Stimulated activated naive CD8-positive, alpha-beta T cell treated with anti-CD3 and anti-CD28 coated beads, Interleukin-15, amount 100 ng/mL, for 72 hours (primary cell): ENCODE measurements at regions not wholly inside any gene's neighbourhood (a gene's known extent, or its start where the extent isn't known, plus 50 kb on each side); places are given as distances from the start of the nearest gene placed in this dataset.
"Not testable (repeated sequence)": the region's sequence is repeated elsewhere in the genome, so short reads cannot be mapped to it uniquely, and the experiment has no call there.

Experiments used
- ATAC-seq: fragments of 150-1000 bp; cut with Tn5 transposase; 2 replicates; pipeline ENCODE4 v1.10.0; 2021; ENCODE audit warnings: mild to moderate bottlenecking, moderate library complexity
- DNase-seq, 2 donors: peaks; one replicate each; pipeline ENCODE4 v3.0.0; 2021 to 2022
- H3K27ac Mint-ChIP-seq, 2 donors: one replicate each; pipeline ENCODE4 v1.8.0; 2022; ENCODE audit warnings: mild to moderate bottlenecking in 2 of 2, mixed read lengths in 2 of 2, moderate library complexity in 2 of 2
- H3K27me3 Mint-ChIP-seq: one replicate; pipeline ENCODE4 v1.8.0; 2022; ENCODE audit warnings: mixed read lengths
- H3K4me1 Mint-ChIP-seq: one replicate; pipeline ENCODE4 v1.8.0; 2022; ENCODE audit warnings: mild to moderate bottlenecking, mixed read lengths
- H3K4me3 Mint-ChIP-seq, 2 donors: one replicate each; pipeline ENCODE4 v1.8.0; 2022; ENCODE audit warnings: mild to moderate bottlenecking in 2 of 2, mixed read lengths in 2 of 2, moderate library complexity in 1 of 2
- H3K9me3 Mint-ChIP-seq, 2 donors: one replicate each; pipeline ENCODE4 v1.8.0; 2022; ENCODE audit warnings: mixed read lengths in 2 of 2

- Mint-ChIP-seq H3K27me3 (no peaks in the 10 kb centered on the region), H3K4me1 (no peaks in the 10 kb centered on the region), H3K4me3 (no peak overlapping the region), H3K27ac (no peak overlapping the region), H3K9me3 (no peaks in the 10 kb centered on the region)
- no peak for DNase-seq
- no peak for ATAC-seq
Measured at GRCh38 chr2:195121341-195121740, 535.7 kb upstream of the SLC39A10 start.

GRCh38 chr2:195119231-195119630 is 537.8 kb upstream of the SLC39A10 start:
- no peaks in the 10 kb centered on the region for H3K27me3 Mint-ChIP-seq
- no peaks in the 10 kb centered on the region for H3K9me3 Mint-ChIP-seq
- H3K27ac Mint-ChIP-seq: no peak overlapping the region
- ATAC-seq (no peak), DNase-seq (no peak)
- H3K4me1 Mint-ChIP-seq: no peaks in the 10 kb centered on the region
- no peak overlapping the region for H3K4me3 Mint-ChIP-seq

GRCh38 chr2:195118276-195118675 is 538.8 kb upstream of the SLC39A10 start:
- Mint-ChIP-seq H3K27me3 (no peaks in the 10 kb centered on the region), H3K4me1 (no peaks in the 10 kb centered on the region), H3K4me3 (no peak overlapping the region), H3K27ac (no peak overlapping the region), H3K9me3 (peaks cover 6 to 9% of the 10 kb centered on the region in 2 donors)
- DNase-seq: no peak
- ATAC-seq: no peak

- H3K4me3 Mint-ChIP-seq: no peak overlapping the region
- no peaks in the 10 kb centered on the region for H3K27me3 Mint-ChIP-seq
- no peak overlapping the region for H3K27ac Mint-ChIP-seq
- H3K4me1 Mint-ChIP-seq: no peaks in the 10 kb centered on the region
- DNase-seq (no peak), ATAC-seq (no peak)
- H3K9me3 Mint-ChIP-seq: peaks cover 12 to 15% of the 10 kb centered on the region in 2 donors
Measured at GRCh38 chr2:195117011-195117410, 540.0 kb upstream of the SLC39A10 start.

- no peak overlapping the region for H3K27ac Mint-ChIP-seq
- ATAC-seq (no peak), DNase-seq (no peak)
- H3K4me1 Mint-ChIP-seq: no peaks in the 10 kb centered on the region
- H3K9me3 Mint-ChIP-seq: peaks cover 12 to 15% of the 10 kb centered on the region in 2 donors
- no peaks in the 10 kb centered on the region for H3K27me3 Mint-ChIP-seq
- H3K4me3 Mint-ChIP-seq: no peak overlapping the region
Measured at GRCh38 chr2:195115738-195116137, 541.3 kb upstream of the SLC39A10 start.

- peaks cover 5 to 6% of the 10 kb centered on the region in 2 donors for H3K9me3 Mint-ChIP-seq
- DNase-seq (no peak), ATAC-seq (no peak)
- no peaks in the 10 kb centered on the region for H3K4me1 Mint-ChIP-seq
- no peak overlapping the region for H3K27ac Mint-ChIP-seq
- no peak overlapping the region for H3K4me3 Mint-ChIP-seq
- H3K27me3 Mint-ChIP-seq: no peaks in the 10 kb centered on the region
Measured at GRCh38 chr2:195108182-195108581, 548.8 kb upstream of the SLC39A10 start.

GRCh38 chr2:195106681-195107380 is 550.2 kb upstream of the SLC39A10 start:
- no peak overlapping the region for H3K27ac Mint-ChIP-seq
- H3K27me3 Mint-ChIP-seq: no peaks in the 10 kb centered on the region
- H3K4me3 Mint-ChIP-seq: no peak overlapping the region
- ATAC-seq (no peak), DNase-seq (no peak)
- no peaks in the 10 kb centered on the region for H3K9me3 Mint-ChIP-seq
- H3K4me1 Mint-ChIP-seq: no peaks in the 10 kb centered on the region

- Mint-ChIP-seq H3K27ac (no peak overlapping the region), H3K27me3 (no peaks in the 10 kb centered on the region), H3K4me3 (no peak overlapping the region), H3K4me1 (no peaks in the 10 kb centered on the region), H3K9me3 (no peaks in the 10 kb centered on the region)
- ATAC-seq: no peak
- no peak for DNase-seq
Measured at GRCh38 chr2:195105581-195105980, 551.4 kb upstream of the SLC39A10 start.

- no peaks in the 10 kb centered on the region for H3K27me3 Mint-ChIP-seq
- H3K4me1 Mint-ChIP-seq: no peaks in the 10 kb centered on the region
- DNase-seq (no peak), ATAC-seq (no peak)
- no peak overlapping the region for H3K4me3 Mint-ChIP-seq
- H3K27ac Mint-ChIP-seq: peak overlapping the region in 1 of 2 donors; percentile 37
- H3K9me3 Mint-ChIP-seq: no peaks in the 10 kb centered on the region
Measured at GRCh38 chr2:195094330-195094729, 562.7 kb upstream of the SLC39A10 start.

GRCh38 chr2:195092341-195092740 is 564.7 kb upstream of the SLC39A10 start:
- Mint-ChIP-seq H3K4me1 (no peaks in the 10 kb centered on the region), H3K27ac (no peak overlapping the region), H3K27me3 (no peaks in the 10 kb centered on the region), H3K4me3 (no peak overlapping the region), H3K9me3 (no peaks in the 10 kb centered on the region)
- ATAC-seq (no peak), DNase-seq (no peak)

GRCh38 chr2:195072806-195073205 is 584.2 kb upstream of the SLC39A10 start:
- ATAC-seq, DNase-seq, H3K4me1 Mint-ChIP-seq, H3K4me3 Mint-ChIP-seq, H3K27ac Mint-ChIP-seq: not testable (repeated sequence)
- H3K9me3 Mint-ChIP-seq: peaks cover 9 to 28% of the 10 kb centered on the region in 2 donors
- peaks cover 12% of the 10 kb centered on the region for H3K27me3 Mint-ChIP-seq

GRCh38 chr2:195057001-195057400 is 600.0 kb upstream of the SLC39A10 start:
- Mint-ChIP-seq H3K27ac (no peak overlapping the region), H3K9me3 (peaks cover 0 to 1% of the 10 kb centered on the region in 2 donors), H3K27me3 (no peaks in the 10 kb centered on the region), H3K4me3 (no peak overlapping the region), H3K4me1 (no peaks in the 10 kb centered on the region)
- DNase-seq: no peak
- ATAC-seq: no peak

- no peak overlapping the region for H3K27ac Mint-ChIP-seq
- H3K4me3 Mint-ChIP-seq: no peak overlapping the region
- H3K9me3 Mint-ChIP-seq: peaks cover 0 to 6% of the 10 kb centered on the region in 2 donors
- no peak for DNase-seq
- ATAC-seq: no peak
- H3K4me1 Mint-ChIP-seq: no peaks in the 10 kb centered on the region
- H3K27me3 Mint-ChIP-seq: no peaks in the 10 kb centered on the region
Measured at GRCh38 chr2:195055996-195056395, 601.0 kb upstream of the SLC39A10 start.

GRCh38 chr2:195051401-195051800 is 605.6 kb upstream of the SLC39A10 start:
- H3K27me3 Mint-ChIP-seq: no peaks in the 10 kb centered on the region
- peaks cover 0 to 6% of the 10 kb centered on the region in 2 donors for H3K9me3 Mint-ChIP-seq
- no peak for DNase-seq
- no peak for ATAC-seq
- no peaks in the 10 kb centered on the region for H3K4me1 Mint-ChIP-seq
- no peak overlapping the region for H3K4me3 Mint-ChIP-seq
- H3K27ac Mint-ChIP-seq: no peak overlapping the region

GRCh38 chr2:195049372-195050031 is 607.5 kb upstream of the SLC39A10 start:
- Mint-ChIP-seq H3K27me3 (no peaks in the 10 kb centered on the region), H3K4me3 (no peak overlapping the region), H3K9me3 (peaks cover 0 to 6% of the 10 kb centered on the region in 2 donors), H3K4me1 (no peaks in the 10 kb centered on the region), H3K27ac (no peak overlapping the region)
- ATAC-seq (peak; percentile 81), DNase-seq (no peak)

GRCh38 chr2:195047955-195048354 is 609.1 kb upstream of the SLC39A10 start:
- DNase-seq: no peak
- H3K27ac Mint-ChIP-seq: no peak overlapping the region
- peaks cover 0 to 6% of the 10 kb centered on the region in 2 donors for H3K9me3 Mint-ChIP-seq
- ATAC-seq: no peak
- no peaks in the 10 kb centered on the region for H3K4me1 Mint-ChIP-seq
- no peaks in the 10 kb centered on the region for H3K27me3 Mint-ChIP-seq
- no peak overlapping the region for H3K4me3 Mint-ChIP-seq
